HCT116 (cell line): ENCODE measurements at regions not wholly inside any gene's neighbourhood (a gene's known extent, or its start where the extent isn't known, plus 50 kb on each side); places are given as distances from the start of the nearest gene placed in this dataset.

Experiments used
- ATAC-seq: fragments of 200-7000 bp; cut with Tn5 transposase; 2 replicates; pipeline ENCODE4 v1.9.1; 2020; ENCODE audit warnings: mild to moderate bottlenecking, moderate library complexity
- BruUV-seq: library from RNA; stranded (reverse); fragments of 400-500 nt; replicated peaks from 2 replicates; lab custom pipeline; 2021; lab: Mats Ljungman, UMichigan
- CTCF ChIA-PET: fragments of 300-600 bp; sonication (Branson Sonifier 250); formaldehyde crosslinking; loops from one replicate; lab custom pipeline; 2021; ENCODE audit warnings: antibody characterized with exemption; lab: Charles Lee
- POLR2A ChIA-PET: fragments of 300-600, 350-600 bp; sonication (Branson Sonifier 250); formaldehyde crosslinking; loops from one replicate; lab custom pipeline; 2021; ENCODE audit warnings: antibody characterized with exemption; lab: Charles Lee
- RAD21 ChIA-PET, 2 experiments: fragments of 300-600 bp; sonication (Branson Sonifier 250); formaldehyde crosslinking; loops; one replicate each; lab custom pipeline; 2023; ENCODE audit warnings: low total read pairs in 2 of 2; ENCODE audit not compliant: uncharacterized antibody in 2 of 2, unreplicated experiment in 2 of 2, low non-redundant PET in 1 of 2; lab: Charles Lee
- DNase-seq: peaks from one replicate; pipeline ENCODE4 v3.0.0-alpha.2; 2010; ENCODE audit warnings: low read depth, low spot score
- H2AFZ ChIP-seq: fragments of 200-600 bp; shearing (Covaris generic), sonication (generic); 2 replicates; pipeline ENCODE4 v1.6.1; 2017; ENCODE audit warnings: low read depth, mixed run types, mixed read lengths, antibody characterized with exemption, low read length; ENCODE audit not compliant: poor library complexity, severe bottlenecking
- H3K27ac ChIP-seq: 2 replicates; pipeline ENCODE4 v1.5.1; 2012; ENCODE audit warnings: low read depth, low read length
- H3K27me3 ChIP-seq: fragments of 200-600 bp; sonication (generic); 2 replicates; pipeline ENCODE4 v1.6.1; 2016; ENCODE audit warnings: mixed run types, low read length, mixed read lengths; ENCODE audit not compliant: insufficient read depth
- H3K36me3 ChIP-seq, 2 experiments: fragments of 200-500 bp in 1 of 2; fragments of 200-600 bp in 1 of 2; sonication (Bioruptor generic) in 1 of 2; sonication (generic) in 1 of 2; 2 replicates each; pipeline versions ENCODE4 v1.5.1 to v1.6.1; 2014 to 2016; ENCODE audit warnings: low read length in 2 of 2, inconsistent platforms in 1 of 2, mixed read lengths in 1 of 2, mixed run types in 1 of 2; ENCODE audit not compliant: insufficient read depth in 2 of 2, control insufficient read depth in 1 of 2
- H3K4me1 ChIP-seq, 2 experiments: fragments of 200-600 bp in 1 of 2; sonication (generic) in 1 of 2; 2 replicates each; pipeline versions ENCODE4 v1.5.1 to v1.6.1; 2012 to 2017; ENCODE audit warnings: low read length in 2 of 2, inconsistent platforms in 1 of 2, mild to moderate bottlenecking in 1 of 2, mixed read lengths in 1 of 2, mixed run types in 1 of 2, moderate library complexity in 1 of 2; ENCODE audit not compliant: insufficient read depth in 2 of 2, control insufficient read depth in 1 of 2
- H3K4me2 ChIP-seq: fragments of 200-600 bp; sonication (generic); 2 replicates; pipeline ENCODE4 v1.6.1; 2017; ENCODE audit warnings: mixed run types, low read length, mixed read lengths
- H3K4me3 ChIP-seq, 2 experiments: fragments of 200-600 bp in 1 of 2; sonication (generic) in 1 of 2; replicated peaks in 1 of 2; 2 replicates each; pipeline ENCODE4 v1.5.1; 2011 to 2016; ENCODE audit warnings: low read length in 2 of 2, control low read depth in 1 of 2, low read depth in 1 of 2, mild to moderate bottlenecking in 1 of 2, mixed read lengths in 1 of 2, mixed run types in 1 of 2
- H3K79me2 ChIP-seq: fragments of 200-600 bp; sonication (generic); 2 replicates; pipeline ENCODE4 v1.6.1; 2017; ENCODE audit warnings: mild to moderate bottlenecking, mixed run types, low read length, moderate library complexity, mixed read lengths; ENCODE audit not compliant: insufficient read depth
- H3K9ac ChIP-seq: fragments of 200-600 bp; sonication (generic); 2 replicates; pipeline ENCODE4 v1.6.1; 2016; ENCODE audit warnings: low read length, mixed read lengths
- H3K9me2 ChIP-seq: fragments of 200-600 bp; sonication (generic), shearing (Covaris generic); 2 replicates; pipeline ENCODE4 v1.6.1; 2017; ENCODE audit warnings: mixed run types, mild to moderate bottlenecking, moderate library complexity; ENCODE audit not compliant: insufficient read depth
- H3K9me3 ChIP-seq, 2 experiments: fragments of 200-500 bp in 1 of 2; fragments of 200-600 bp in 1 of 2; sonication (Bioruptor generic) in 1 of 2; sonication (generic) in 1 of 2; 2 replicates each; pipeline ENCODE4 v1.6.1; 2014 to 2017; ENCODE audit warnings: low read length in 2 of 2, mixed read lengths in 2 of 2, inconsistent platforms in 1 of 2, low read depth in 1 of 2, mild to moderate bottlenecking in 1 of 2, mixed run types in 1 of 2, moderate library complexity in 1 of 2; ENCODE audit not compliant: control insufficient read depth in 1 of 2, insufficient read depth in 1 of 2
- H4K20me1 ChIP-seq: fragments of 200-600 bp; sonication (generic), shearing (Covaris generic); 2 replicates; pipeline ENCODE4 v1.6.1; 2017; ENCODE audit warnings: mixed run types, mild to moderate bottlenecking, moderate library complexity; ENCODE audit not compliant: insufficient read depth
- CBX3 ChIP-seq: IDR thresholded peaks from 2 replicates; pipeline ENCODE4 v1.6.1; 2012; ENCODE audit warnings: low read depth
- CTCF ChIP-seq, 3 experiments: fragments of 200-600 bp in 1 of 3; sonication (generic) in 1 of 3; IDR thresholded peaks in 2 of 3; conservative IDR thresholded peaks in 1 of 3; 2 replicates each; pipeline ENCODE4 v1.5.1; 2012 to 2017; ENCODE audit warnings: low read depth in 2 of 3, low read length in 2 of 3, antibody characterized with exemption in 1 of 3, borderline replicate concordance in 1 of 3, control low read depth in 1 of 3, mild to moderate bottlenecking in 1 of 3, mixed read lengths in 1 of 3, mixed run types in 1 of 3, moderate library complexity in 1 of 3; ENCODE audit not compliant: insufficient read depth in 1 of 3
- EGR1 ChIP-seq: IDR thresholded peaks from 2 replicates; pipeline ENCODE4 v1.6.1; 2012; ENCODE audit warnings: low read depth
- ELF1 ChIP-seq: IDR thresholded peaks from 2 replicates; pipeline ENCODE4 v1.6.1; 2012; ENCODE audit warnings: low read depth, borderline replicate concordance
- EZH2 ChIP-seq: fragments of 200-600 bp; sonication (generic); IDR thresholded peaks from 2 replicates; pipeline ENCODE4 v1.6.1; 2017; ENCODE audit warnings: antibody characterized with exemption, mixed run types
- EZH2phosphoT487 ChIP-seq: fragments of 200-600 bp; IDR thresholded peaks from 2 replicates; pipeline ENCODE4 v1.6.1; 2018; ENCODE audit warnings: antibody characterized with exemption, borderline replicate concordance
- JUND ChIP-seq: IDR thresholded peaks from 2 replicates; pipeline ENCODE4 v1.6.1; 2012
- SIN3A ChIP-seq: IDR thresholded peaks from 2 replicates; pipeline ENCODE4 v1.6.1; 2012; ENCODE audit warnings: low read depth
- SP1 ChIP-seq: IDR thresholded peaks from 2 replicates; pipeline ENCODE4 v1.6.1; 2012; ENCODE audit warnings: low read depth
- SRF ChIP-seq: IDR thresholded peaks from 2 replicates; pipeline ENCODE4 v1.6.1; 2012; ENCODE audit warnings: low read depth
- TCF7L2 ChIP-seq: IDR thresholded peaks from 2 replicates; pipeline ENCODE4 v1.7.0; 2011; ENCODE audit warnings: borderline replicate concordance, inconsistent platforms; ENCODE audit not compliant: insufficient read depth, insufficient read length; ENCODE audit errors: extremely low read depth
- ZFX ChIP-seq: fragments of 450-650 bp; IDR thresholded peaks from 2 replicates; pipeline ENCODE4 v1.6.1; 2017
- ZNF274 ChIP-seq: fragments of 200-500 bp; sonication (Bioruptor generic); IDR thresholded peaks from 2 replicates; pipeline ENCODE4 v1.6.1; 2014; ENCODE audit warnings: mild to moderate bottlenecking, low read depth, low read length, inconsistent platforms
- intact Hi-C: fragments of 100-400 bp; cut with micrococcal nuclease; formaldehyde crosslinking; loops from 2 replicates; pipeline ENCODE4 v1.10.0; 2022

GRCh38 chr17:68662479-68662878 is 61.3 kb upstream of the FAM20A start:
- H3K9me2 ChIP-seq: no peaks in the 10 kb centered on the region
- ATAC-seq (no peak), DNase-seq (no peak)
- no peak overlapping the region for H2AFZ ChIP-seq
- BruUV-seq: no TSS peak
- intact Hi-C loops: no loop called here
- CTCF ChIA-PET: no interaction called here
- no peak overlapping the region for H3K4me2 ChIP-seq
- H3K27ac ChIP-seq: no peak overlapping the region
- no peaks in the 10 kb centered on the region for H4K20me1 ChIP-seq
- no peak overlapping the region for H3K9ac ChIP-seq
- H3K9me3 ChIP-seq: no peaks in the 10 kb centered on the region
- no peaks in the 10 kb centered on the region for H3K27me3 ChIP-seq
- TF ChIP-seq EZH2phosphoT487: no peak
- no peak for TF ChIP-seq ZFX
- TF ChIP-seq CBX3: no peak
- no peaks in the 10 kb centered on the region for H3K4me1 ChIP-seq
- H3K36me3 ChIP-seq: no peaks in the 10 kb centered on the region
- H3K4me3 ChIP-seq: no peak overlapping the region
- POLR2A ChIA-PET: no interaction called here
- H3K79me2 ChIP-seq: no peaks in the 10 kb centered on the region
- RAD21 ChIA-PET: no interaction called here

GRCh38 chr17:68662037-68662432 is 60.9 kb upstream of the FAM20A start:
- no peak overlapping the region for H3K4me2 ChIP-seq
- no peaks in the 10 kb centered on the region for H3K4me1 ChIP-seq
- no peak overlapping the region for H3K4me3 ChIP-seq
- POLR2A ChIA-PET: no interaction called here
- intact Hi-C loops: no loop called here
- CTCF ChIA-PET: no interaction called here
- no peaks in the 10 kb centered on the region for H3K36me3 ChIP-seq
- no peaks in the 10 kb centered on the region for H4K20me1 ChIP-seq
- no peaks in the 10 kb centered on the region for H3K9me3 ChIP-seq
- DNase-seq: no peak
- no peaks in the 10 kb centered on the region for H3K79me2 ChIP-seq
- TF ChIP-seq SIN3A (no peak), EZH2phosphoT487 (no peak), ZNF274 (no peak), ELF1 (no peak), SP1 (no peak), EGR1 (no peak), ZFX (no peak), JUND (no peak), SRF (no peak), EZH2 (no peak), CTCF (IDR thresholded peaks at IDR 0.05 in 2 of 3, conservative IDR thresholded peaks at IDR 0.05 in 1 of 3; ENCODE audit: borderline replicate concordance in 1 of 3, insufficient read depth in 1 of 3, low read depth in 2 of 3, low read length in 2 of 3) (no peak), TCF7L2 (no peak)
- no peak overlapping the region for H3K9ac ChIP-seq
- no peaks in the 10 kb centered on the region for H3K9me2 ChIP-seq
- no peak overlapping the region for H2AFZ ChIP-seq
- H3K27me3 ChIP-seq: no peaks in the 10 kb centered on the region
- RAD21 ChIA-PET: no interaction called here
- ATAC-seq: no peak
- no peak overlapping the region for H3K27ac ChIP-seq
- BruUV-seq: no TSS peak
